ENCODE measurements at regions not wholly inside any gene's neighbourhood (a gene's known extent, or its start where the extent isn't known, plus 50 kb on each side); places are given as distances from the start of the nearest gene placed in this dataset.
"Not testable (repeated sequence)": the region's sequence is repeated elsewhere in the genome, so short reads cannot be mapped to it uniquely, and the experiment has no call there.

DNA sequence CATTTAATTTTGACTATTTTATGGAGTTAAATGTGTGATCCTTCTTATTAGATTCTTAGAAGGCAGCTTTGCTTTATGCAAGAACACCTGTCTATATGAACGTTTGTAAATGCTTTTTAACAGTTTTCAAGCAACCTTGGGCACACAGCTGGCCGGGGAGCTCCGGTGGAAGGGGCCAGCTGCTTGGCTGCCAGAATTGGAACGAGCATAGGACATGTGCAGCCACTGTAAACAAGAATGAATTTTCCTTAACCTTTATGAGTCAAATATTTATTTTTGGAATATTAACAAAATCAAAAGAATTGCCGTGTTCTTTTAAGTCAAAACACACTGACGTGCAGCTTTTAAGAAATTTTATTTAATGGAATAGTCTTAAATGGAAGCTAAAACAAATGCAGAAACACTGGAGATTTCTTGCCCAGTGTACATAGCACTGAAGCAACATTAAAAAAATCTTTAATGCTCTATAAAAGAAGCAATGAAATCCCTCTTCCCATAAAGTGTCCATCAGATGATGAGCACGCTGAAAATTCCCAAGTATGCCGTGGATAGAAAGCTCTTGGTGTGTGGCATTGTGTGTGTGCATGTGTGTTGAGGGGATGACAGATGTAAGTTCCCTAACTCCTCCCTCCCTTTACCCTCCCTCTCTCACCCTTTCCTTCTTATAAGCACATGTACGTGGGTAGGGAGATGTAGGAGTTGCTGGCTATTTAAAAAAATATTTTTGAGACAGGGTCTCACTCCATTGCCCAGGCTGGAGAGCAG, 208.9 kb upstream of the EXOC2 start:
- DNase-seq (no peak), ATAC-seq (no peak)
- intact Hi-C loops (cut with micrococcal nuclease) = no loop called here

DNA sequence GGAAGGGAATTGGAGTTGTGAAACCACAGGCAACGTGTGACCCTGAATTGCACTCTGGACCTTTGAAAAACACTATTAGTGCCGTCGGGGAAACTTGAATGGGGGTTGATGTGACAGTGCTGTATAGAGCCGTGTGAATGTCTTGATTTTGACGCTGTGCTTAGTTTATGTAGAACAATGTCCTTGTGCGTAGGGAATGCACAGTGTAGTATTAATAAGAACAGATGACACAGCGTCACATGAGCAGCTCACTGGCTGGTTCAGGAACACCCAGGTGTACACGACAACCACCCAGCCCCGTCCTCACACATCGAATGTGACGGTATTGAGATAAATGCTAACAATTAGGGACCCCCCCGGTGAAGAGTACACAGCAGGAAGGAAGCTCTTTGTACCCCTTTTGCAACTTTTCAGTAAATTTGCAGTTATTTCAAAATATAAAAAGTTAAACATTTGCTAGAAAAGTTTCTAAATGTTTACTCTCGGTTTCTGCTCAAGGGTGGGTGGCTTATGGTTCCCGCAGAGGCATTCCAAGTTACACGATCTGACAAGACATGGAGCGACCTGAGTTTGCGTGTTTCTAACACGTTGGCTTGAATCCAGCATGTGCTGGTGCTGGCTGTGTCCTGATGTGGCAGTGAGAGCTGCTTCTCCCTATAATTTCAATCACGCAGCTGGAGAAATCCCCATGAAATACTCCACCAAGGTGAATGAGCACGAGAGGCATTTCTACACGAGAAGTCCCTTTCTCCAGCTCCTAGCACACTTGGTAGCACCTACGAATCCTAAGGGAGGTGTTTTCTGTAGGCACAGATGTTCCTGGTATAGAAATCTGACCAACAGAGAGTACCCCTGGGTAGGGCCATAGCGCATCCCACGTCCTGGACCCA, 208.0 kb upstream of the EXOC2 start:
- DNase-seq (no peak), ATAC-seq (no peak)
- intact Hi-C loops (cut with micrococcal nuclease) = no loop called here

DNA sequence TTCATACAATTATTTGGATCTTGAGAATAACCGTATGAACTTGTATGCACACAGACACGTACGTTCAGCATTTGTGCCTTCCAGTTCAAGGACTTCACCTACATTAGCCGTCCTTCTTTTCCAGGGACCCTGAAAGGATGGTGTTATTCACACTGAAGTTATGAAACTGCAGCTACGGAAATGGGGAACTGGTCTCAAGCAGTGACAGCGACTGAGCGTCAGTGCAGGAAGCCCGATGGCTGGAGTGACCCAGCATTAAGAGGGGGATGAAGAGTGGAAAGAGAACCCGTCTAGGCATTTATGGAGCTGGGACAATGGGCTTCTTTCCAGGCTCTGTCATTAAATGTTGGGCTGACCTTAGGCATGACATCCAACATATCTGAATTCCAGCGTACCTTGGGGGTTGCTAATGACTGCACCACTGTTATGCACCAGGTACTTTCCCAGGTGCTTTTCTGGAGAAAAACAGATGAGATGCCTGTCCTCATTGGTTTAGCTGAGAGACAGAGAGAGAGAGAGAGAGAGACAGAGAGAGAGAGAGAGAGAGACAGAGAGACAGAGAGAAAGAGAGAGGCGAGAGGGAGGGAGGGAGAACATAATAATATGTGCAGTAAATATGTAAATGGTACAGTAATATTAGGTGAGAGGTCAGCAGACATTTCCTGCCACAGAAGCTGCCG, 204.7 kb upstream of the EXOC2 start:
- ATAC-seq = no peak
- intact Hi-C loops (cut with micrococcal nuclease) = no loop called here
- DNase-seq = no peak

DNA sequence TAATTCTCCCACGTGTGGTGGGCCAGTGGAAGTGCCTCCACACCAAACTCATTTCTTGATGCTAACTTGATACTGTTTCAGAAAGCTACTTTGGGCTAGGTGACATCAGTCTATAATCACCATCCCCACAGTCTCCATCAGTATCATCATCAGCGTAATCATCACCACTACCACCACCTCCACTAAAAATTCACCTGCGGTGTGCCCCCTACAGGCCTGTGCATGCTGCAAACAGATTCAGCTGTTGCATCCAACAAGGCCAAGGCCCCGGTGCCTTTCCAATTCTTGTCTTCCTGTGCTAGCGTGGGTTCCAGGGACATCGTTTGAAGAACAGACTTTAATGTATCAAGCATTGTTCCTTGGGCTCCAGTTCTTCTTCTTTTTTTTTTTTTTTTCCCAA, 201.3 kb upstream of the EXOC2 start:
- intact Hi-C loops (cut with micrococcal nuclease) = no loop called here

DNA sequence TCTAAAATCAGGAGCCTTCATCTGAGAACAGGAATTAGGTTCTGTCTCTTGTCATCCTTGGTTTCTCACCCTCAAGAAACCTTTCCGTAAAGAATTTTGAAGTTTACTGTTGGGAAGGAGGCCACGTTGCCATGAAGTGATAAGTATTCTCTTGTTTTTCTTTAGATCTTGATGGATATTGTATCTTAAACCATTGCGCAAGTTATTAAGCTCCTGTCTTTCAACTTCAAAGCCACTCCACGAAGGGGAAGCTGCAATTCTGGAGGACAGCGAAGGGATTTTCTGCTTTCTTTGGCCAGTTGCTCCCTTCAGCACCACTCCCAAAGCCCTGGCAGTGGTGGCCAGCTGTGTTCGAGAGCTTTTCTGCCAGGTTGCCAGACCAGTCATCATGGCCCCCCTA, 198.1 kb upstream of the EXOC2 start:
- intact Hi-C loops (cut with micrococcal nuclease) = no loop called here
- DNase-seq = no peak
- ATAC-seq = no peak

More for the DNA sequence above, 201.3 kb upstream of the EXOC2 start:
- no peak for DNase-seq
- no peak for ATAC-seq

DNA sequence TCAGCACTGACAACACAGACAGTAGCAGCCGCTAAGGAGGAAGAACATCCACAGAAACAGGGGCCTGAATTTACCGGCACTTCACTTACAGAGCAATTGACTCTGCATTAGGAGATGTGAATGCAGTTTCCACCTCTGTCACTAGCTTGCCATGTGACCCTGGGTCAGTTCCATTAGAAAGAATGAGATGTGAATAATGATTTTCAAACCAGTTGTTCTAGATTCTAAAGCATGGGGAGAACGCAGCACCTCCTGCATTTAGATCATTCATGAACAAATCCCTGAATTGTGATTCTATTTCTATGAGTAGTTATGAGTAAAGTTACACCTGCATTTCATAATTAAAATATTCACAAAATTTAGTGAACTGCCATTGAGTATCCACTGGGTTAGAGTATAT, 197.3 kb upstream of the EXOC2 start:
- DNase-seq (no peak), ATAC-seq (no peak)
- intact Hi-C loops (cut with micrococcal nuclease) = no loop called here

DNA sequence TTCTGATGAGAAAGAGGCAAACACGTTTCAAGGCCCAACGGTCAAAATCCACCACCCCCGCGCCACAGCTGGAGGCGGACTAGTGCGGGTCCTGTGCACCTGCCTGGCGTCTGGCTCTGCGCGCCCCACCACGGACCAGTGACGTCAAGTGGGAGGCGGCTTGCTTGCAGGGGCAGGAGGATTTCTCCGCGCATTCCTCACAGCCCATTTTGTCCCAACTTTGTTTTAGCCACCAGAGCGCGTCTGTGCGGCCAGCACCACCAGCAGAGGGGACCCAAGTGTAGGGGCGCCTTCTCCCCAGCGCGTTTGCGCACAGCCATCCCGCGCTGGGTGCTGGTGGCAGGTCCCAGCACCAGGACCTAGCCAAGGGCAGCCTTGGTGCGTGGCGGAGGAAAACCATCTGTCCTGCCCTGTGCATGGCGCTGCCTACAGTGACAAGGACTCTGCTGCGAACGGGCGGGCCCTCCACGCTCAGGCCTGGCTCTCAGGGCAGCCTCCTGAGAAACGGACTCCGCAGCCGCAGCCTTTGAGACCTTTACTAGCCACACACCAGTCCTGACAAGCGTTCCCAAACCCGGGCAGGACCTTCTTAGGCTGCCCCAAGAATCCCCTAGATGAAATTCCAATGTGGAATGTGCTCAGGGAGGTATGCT, 194.8 kb upstream of the EXOC2 start:
- DNase-seq = no peak
- intact Hi-C loops (cut with micrococcal nuclease) = no loop called here

DNA sequence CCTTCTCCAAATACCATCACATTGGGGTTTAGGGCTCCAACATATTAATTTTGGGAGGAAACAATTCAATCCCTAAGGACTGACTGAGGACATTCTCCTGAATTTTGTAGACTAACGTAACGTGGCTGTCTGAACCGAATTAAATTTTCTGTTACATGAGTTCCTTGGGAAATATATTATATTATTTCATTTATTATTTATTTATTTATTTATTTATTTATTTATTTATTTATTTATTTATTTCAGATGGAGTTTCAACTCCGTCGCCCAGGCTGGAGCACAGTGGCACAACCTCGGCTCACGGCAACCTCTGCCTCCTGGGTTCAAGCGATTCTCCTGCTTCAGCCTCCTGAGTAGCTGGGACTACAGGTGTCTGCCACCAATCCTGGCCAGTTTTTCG, 193.2 kb upstream of the EXOC2 start:
- ATAC-seq; DNase-seq; intact Hi-C loops (cut with micrococcal nuclease): not testable (repeated sequence)

More for the DNA sequence above, 194.8 kb upstream of the EXOC2 start:
- no peak for ATAC-seq

DNA sequence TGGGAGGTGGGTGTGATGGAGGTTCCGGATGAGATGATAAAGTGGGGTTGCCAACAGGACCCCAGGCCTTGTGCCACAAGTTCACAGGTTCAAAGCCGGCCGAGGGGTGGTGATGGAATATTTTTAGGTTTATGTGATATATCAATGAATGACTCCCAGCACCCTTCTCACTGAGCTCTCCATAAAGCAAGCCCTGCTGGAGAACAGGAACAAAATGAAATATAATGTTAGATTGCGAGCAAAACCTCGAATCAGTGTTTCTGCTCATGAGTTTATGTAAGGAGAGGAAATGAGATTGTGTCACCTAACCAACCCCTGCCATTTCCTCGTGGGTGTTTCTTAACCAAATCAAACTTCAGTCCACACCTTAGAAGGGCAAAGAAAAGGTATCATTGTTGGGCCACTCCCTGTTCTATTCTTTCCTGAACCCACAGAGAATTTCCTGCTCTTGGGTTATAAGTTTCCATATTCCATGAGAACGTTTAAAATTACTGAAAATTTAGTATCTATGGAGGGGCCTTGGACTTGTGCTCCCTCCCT, 192.2 kb upstream of the EXOC2 start:
- ATAC-seq (no peak), DNase-seq (no peak)
- intact Hi-C loops (cut with micrococcal nuclease) = no loop called here

DNA sequence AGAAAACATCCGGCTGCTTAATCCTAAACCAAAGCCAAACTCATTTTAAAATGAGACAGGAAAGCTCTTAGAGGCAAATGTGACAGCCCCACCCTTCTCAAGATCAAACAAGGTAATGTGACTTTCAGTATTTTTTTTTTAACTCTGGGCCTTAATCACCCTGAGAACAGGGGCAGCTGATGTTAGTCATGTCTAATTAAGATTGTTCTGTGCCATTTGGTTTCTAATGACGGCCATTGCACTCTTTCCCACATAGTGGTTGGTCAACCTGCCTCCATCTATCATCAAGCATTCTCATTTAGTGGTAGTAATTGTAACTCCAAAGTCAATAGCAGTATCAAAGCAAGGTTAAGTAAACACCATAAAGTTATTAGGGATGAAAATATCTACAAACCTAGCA, 191.6 kb upstream of the EXOC2 start:
- DNase-seq = no peak
- ATAC-seq = no peak
- intact Hi-C loops (cut with micrococcal nuclease) = no loop called here

DNA sequence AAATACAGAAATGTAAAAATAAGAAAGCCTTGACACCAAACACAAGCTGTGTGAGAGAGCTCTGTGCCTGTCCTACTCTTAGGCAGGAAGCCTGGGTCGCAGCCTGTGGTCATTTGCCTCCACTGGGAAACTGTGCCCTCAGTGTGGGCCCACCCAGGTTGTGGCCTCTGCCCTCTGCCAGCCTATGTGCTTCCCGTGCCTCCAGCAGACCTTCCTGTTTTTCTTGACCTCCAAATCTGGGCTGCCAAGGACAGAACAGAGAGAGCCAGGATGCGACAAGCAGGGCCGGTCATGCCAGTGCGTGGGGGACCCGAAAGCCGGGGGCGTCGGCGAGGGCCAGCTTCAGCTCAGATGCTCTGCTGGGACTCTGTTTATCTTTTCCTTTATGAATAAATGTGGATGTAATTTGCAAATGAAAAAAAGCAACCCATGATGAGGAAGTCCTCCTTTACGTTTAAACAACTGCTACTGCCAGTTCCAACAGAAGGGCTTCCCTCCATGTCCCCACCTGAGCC, 189.2 kb upstream of the EXOC2 start:
- DNase-seq (no peak), ATAC-seq (no peak)
- intact Hi-C loops (cut with micrococcal nuclease) = no loop called here

DNA sequence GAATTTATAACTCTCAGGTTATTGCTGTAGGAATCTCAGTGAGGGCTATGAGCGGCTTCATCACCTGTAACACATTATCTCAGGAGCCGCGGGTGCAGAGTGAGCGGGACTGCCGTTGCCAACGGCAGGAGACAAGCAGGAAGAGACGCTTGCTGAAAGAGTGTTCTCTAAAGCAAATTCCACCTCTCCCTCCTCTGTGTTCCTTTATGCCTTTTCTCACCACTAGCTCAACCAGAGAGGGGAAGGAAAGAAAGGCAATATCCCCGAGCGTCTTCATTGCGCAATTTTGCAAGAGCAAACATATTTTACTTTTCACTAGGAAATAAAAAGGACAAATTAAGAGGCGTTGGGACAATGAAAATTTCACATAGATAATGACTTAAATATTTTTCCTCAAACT, 185.2 kb upstream of the EXOC2 start:
- no peak for DNase-seq

DNA sequence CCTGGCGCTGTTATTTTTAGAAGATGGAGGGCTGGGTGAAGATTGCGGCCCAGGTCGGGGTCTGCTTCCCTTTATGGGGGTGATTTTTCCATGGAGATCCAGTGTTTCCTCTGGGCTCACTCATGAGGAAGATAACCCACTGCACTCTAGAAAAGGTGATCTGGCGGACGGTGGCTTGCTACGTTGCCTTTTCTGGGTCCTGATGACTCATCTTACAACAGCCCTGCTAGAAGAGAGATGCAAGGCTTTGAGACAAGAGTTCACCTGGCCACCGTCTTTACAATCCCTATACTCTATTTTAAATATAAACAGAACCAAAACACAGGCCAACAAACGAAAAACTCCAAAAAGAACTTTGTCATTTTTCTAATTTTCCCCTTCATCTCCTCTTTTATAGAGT, 182.1 kb upstream of the EXOC2 start:
- no peak for ATAC-seq
- intact Hi-C loops (cut with micrococcal nuclease) = no loop called here
- no peak for DNase-seq

More for the DNA sequence above, 185.2 kb upstream of the EXOC2 start:
- ATAC-seq = no peak
- intact Hi-C loops (cut with micrococcal nuclease) = no loop called here

DNA sequence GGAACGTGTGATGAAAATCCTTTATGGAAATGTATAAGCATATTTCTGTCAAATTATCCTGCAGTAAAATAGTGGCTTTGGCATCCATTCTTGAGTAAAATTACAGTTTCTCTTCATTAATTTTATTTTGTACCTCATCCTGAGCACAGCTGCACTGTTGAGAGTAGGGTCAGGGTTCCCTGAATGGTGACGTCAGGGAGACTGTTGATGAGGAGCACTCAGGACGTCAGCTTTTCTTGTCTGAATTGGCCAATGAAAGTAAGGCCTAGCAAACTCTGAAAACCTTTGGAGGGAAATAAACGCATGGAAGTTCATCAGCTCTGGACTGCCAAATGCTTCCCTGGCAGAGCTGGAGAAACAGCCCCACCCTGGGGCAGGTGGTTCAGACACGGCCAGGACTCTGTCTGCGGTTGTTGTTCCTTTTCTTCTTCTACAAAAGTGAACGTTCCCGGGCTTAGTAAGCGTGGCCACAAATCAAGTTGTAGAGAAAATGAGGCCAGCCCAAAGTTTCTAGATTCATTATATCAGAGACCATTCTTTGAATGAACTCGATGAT, 179.7 kb upstream of the EXOC2 start:
- no peak for DNase-seq
- ATAC-seq = no peak
- intact Hi-C loops (cut with micrococcal nuclease) = no loop called here

DNA sequence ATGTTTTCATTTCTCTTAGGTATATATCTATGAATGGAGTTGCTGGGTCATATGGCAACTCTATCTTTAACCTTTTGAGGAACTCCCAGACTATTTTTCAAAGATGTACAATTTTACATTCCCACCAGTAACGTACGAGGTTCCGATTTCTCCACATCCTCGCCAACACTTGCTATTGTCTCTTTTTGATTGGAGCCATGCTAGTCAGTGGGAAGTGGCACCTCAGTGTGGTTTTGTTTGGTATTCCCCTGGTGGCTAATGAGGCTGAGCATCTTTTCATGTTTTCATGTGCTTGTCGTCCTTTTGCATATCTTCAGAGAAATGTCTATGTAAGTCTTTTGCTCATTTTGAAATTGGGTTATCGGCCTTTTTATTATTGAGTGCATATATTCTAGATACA, 178.6 kb upstream of the EXOC2 start:
- DNase-seq (no peak), ATAC-seq (no peak)
- intact Hi-C loops (cut with micrococcal nuclease) = no loop called here

DNA sequence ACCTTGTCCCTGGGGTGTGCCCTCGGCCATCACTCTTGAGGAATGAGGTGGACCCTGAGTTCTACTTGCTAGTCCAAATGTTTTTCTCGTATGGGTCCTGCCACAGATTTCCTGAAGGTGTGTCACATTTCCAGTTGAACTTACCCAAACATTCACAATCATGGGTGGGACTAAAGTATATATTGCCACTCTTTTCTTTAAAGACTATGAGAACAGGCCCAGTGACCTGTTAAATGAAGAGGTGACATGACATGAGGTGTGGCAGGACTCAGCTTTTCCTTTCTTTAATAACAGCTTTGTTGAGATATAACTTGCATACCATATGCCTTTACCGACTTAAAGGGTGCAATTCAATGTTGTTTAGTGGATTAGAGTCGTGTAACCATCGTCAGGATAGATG, 177.2 kb upstream of the EXOC2 start:
- ATAC-seq (no peak), DNase-seq (no peak)
- intact Hi-C loops (cut with micrococcal nuclease) = no loop called here

DNA sequence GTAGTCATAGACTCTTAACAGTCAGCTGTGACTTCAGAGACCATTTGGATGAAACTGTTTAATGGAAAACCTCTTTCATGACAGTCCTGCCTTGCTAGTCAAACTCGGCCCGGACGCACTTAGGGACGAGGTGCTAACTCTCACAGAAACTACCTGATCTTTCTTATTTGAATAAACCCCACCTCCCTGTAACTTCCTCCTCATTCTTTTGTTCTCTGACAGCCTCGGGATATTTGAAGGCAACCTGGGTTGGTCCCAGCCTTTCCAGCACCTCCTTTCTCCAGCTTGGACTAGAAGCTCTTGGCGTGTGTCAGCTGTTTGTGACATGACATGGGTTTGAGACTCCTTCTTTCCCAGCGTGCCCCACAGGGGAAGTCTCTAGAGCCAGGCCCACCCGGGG, 175.3 kb upstream of the EXOC2 start:
- no peak for ATAC-seq
- intact Hi-C loops (cut with micrococcal nuclease) = no loop called here

DNA sequence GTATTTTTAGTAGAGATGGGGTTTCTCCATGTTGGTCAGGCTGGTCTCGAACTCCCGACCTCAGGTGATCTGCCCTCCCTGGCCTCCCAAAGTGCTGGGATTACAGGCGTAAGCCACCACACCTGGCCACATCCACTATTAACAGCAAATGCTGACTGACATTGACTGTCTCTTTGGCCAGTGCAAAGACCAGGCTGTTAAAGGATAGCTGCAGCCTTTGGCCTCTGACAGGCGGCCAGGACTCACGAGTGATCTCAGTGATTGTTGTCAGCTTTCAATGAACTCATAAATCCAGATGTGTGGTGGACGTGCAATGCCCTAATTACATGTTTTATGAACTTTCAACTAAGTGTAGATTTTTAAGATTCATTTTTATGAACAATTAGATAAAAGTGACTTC, 174.4 kb upstream of the EXOC2 start:
- DNase-seq (no peak), ATAC-seq (no peak)
- intact Hi-C loops (cut with micrococcal nuclease) = no loop called here

More for the DNA sequence above, 175.3 kb upstream of the EXOC2 start:
- no peak for DNase-seq

DNA sequence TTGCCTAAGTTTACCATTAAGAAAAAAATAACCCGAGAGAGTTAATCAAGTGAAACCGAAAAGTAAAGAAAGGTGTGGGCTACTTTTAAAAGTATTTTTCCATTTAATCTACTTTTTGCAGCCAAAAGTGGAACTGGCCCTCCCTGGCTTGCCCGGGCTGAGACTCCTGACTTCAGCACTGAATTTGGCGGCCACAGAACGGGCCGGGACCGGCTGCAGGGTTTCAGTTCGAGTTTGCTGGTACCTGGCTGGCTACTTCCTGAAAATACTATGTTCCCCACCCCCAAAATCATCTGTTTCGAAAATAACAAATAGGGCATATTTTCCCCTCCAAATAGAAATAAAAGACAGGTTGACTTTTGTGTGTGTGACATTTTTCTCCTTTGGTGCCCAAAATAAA, 173.4 kb upstream of the EXOC2 start:
- intact Hi-C loops (cut with micrococcal nuclease) = no loop called here
- ATAC-seq = no peak
- no peak for DNase-seq

Measured in left ventricle myocardium superior (tissue), 1 donor.